ENCODE measurements at regions not wholly inside any gene's neighbourhood (a gene's known extent, or its start where the extent isn't known, plus 50 kb on each side); places are given as distances from the start of the nearest gene placed in this dataset.

GRCh38 chr6:7041511-7042026 lies 66.2 kb upstream of the RREB1 start:
- no TSS peak for BruUV-seq (replicated peaks)
- no peak for DNase-seq (ENCODE audit: low spot score)
- intact Hi-C loops (cut with micrococcal nuclease; ENCODE audit: unreplicated experiment), result no loop called here

GRCh38 chr6:7042056-7042653 lies 65.6 kb upstream of the RREB1 start:
- CTCF ChIA-PET (ENCODE audit: unreplicated experiment), result no interaction called here
- Histone ChIP-seq H3K36me3 (ENCODE audit: insufficient read depth, low read length) (no peaks in the 10 kb centered on the region), H4K20me1 (ENCODE audit: insufficient read depth, low read length) (no peaks in the 10 kb centered on the region), H3K4me3 (ENCODE audit: low read depth, low read length, poor library complexity, severe bottlenecking) (no peak overlapping the region), H3K9me3 (ENCODE audit: low read length) (no peaks in the 10 kb centered on the region), H3K4me1 (ENCODE audit: insufficient read depth, low read length, poor library complexity, severe bottlenecking) (no peaks in the 10 kb centered on the region), H3K9me2 (ENCODE audit: insufficient read depth, low read length) (no peaks in the 10 kb centered on the region), H3K27ac (ENCODE audit: low read depth, low read length, poor library complexity, severe bottlenecking) (no peak overlapping the region), H3K79me2 (ENCODE audit: insufficient read depth, low read depth, low read length) (no peaks in the 10 kb centered on the region), H3K4me2 (ENCODE audit: low read length) (no peak overlapping the region), H2AFZ (ENCODE audit: low read length) (peak overlapping the region; percentile 51)
- no peak for DNase-seq (ENCODE audit: low spot score)
- BruUV-seq (replicated peaks), result no TSS peak
- TF ChIP-seq EZH2phosphoT487 (IDR thresholded peaks at IDR 0.05; ENCODE audit: borderline replicate concordance, low read depth, low read length) (no peak), CTCF (conservative IDR thresholded peaks at IDR 0.05; ENCODE audit: low read length) (no peak)
- POLR2A ChIA-PET, result no interaction called here
- intact Hi-C loops (cut with micrococcal nuclease; ENCODE audit: unreplicated experiment), result no loop called here

More at GRCh38 chr6:7041511-7042026, 66.2 kb upstream of the RREB1 start:
- no peaks in the 10 kb centered on the region for H3K9me2 ChIP-seq (ENCODE audit: insufficient read depth, low read length)
- no peaks in the 10 kb centered on the region for H3K36me3 ChIP-seq (ENCODE audit: insufficient read depth, low read length)
- H3K9me3 ChIP-seq (ENCODE audit: low read length), result no peaks in the 10 kb centered on the region
- TF ChIP-seq EZH2phosphoT487 (IDR thresholded peaks at IDR 0.05; ENCODE audit: borderline replicate concordance, low read depth, low read length) (no peak), CTCF (conservative IDR thresholded peaks at IDR 0.05; ENCODE audit: low read length) (no peak)
- POLR2A ChIA-PET, result interaction anchor here (0.6 kb wide), 1 partner anchor 9 kb away, joined by 3 read pairs; no protein-coding TSS in a partner anchor
- H4K20me1 ChIP-seq (ENCODE audit: insufficient read depth, low read length), result no peaks in the 10 kb centered on the region
- H3K27ac ChIP-seq (ENCODE audit: low read depth, low read length, poor library complexity, severe bottlenecking), result no peak overlapping the region
- H3K4me3 ChIP-seq (ENCODE audit: low read depth, low read length, poor library complexity, severe bottlenecking), result no peak overlapping the region
- H3K79me2 ChIP-seq (ENCODE audit: insufficient read depth, low read depth, low read length), result no peaks in the 10 kb centered on the region
- no peak overlapping the region for H3K4me2 ChIP-seq (ENCODE audit: low read length)
- no peaks in the 10 kb centered on the region for H3K4me1 ChIP-seq (ENCODE audit: insufficient read depth, low read length, poor library complexity, severe bottlenecking)
- CTCF ChIA-PET (ENCODE audit: unreplicated experiment), result no interaction called here
- H2AFZ ChIP-seq (ENCODE audit: low read length), result peak overlapping the region; percentile 51
